ENCODE measurements at regions not wholly inside any gene's neighbourhood (a gene's known extent, or its start where the extent isn't known, plus 50 kb on each side); places are given as distances from the start of the nearest gene placed in this dataset.

GRCh38 chr6:23964865-23965264 lies 161.2 kb upstream of the NRSN1 start:
- Mint-ChIP-seq H3K4me3 (ENCODE audit: low read depth) (no peak overlapping the region), H3K27me3 (peaks cover 3% of the 10 kb centered on the region), H3K36me3 (ENCODE audit: insufficient read depth) (no peaks in the 10 kb centered on the region), H3K4me1 (ENCODE audit: low read depth) (no peaks in the 10 kb centered on the region), H3K27ac (no peak overlapping the region), H3K9me3 (ENCODE audit: low read depth) (no peaks in the 10 kb centered on the region)
- no peak for DNase-seq (ENCODE audit: low spot score, unreplicated experiment)
- TF ChIP-seq CTCF (IDR thresholded peaks at IDR 0.05; ENCODE audit: unreplicated experiment) = no peak

- no peak for DNase-seq (ENCODE audit: low spot score, unreplicated experiment)
- no peaks in the 10 kb centered on the region for H3K36me3 Mint-ChIP-seq (ENCODE audit: insufficient read depth)
- TF ChIP-seq CTCF (IDR thresholded peaks at IDR 0.05; ENCODE audit: unreplicated experiment) = no peak
- H3K4me1 Mint-ChIP-seq (ENCODE audit: low read depth) = no peaks in the 10 kb centered on the region
- no peaks in the 10 kb centered on the region for H3K9me3 Mint-ChIP-seq (ENCODE audit: low read depth)
- no peak overlapping the region for H3K27ac Mint-ChIP-seq
- H3K4me3 Mint-ChIP-seq (ENCODE audit: low read depth) = no peak overlapping the region
- H3K27me3 Mint-ChIP-seq = no peaks in the 10 kb centered on the region
These were observed 156.7 kb upstream of the NRSN1 start for GRCh38 chr6:23969344-23969743.

GRCh38 chr6:23977706-23978105 lies 148.3 kb upstream of the NRSN1 start:
- Mint-ChIP-seq H3K27ac (no peak overlapping the region), H3K36me3 (ENCODE audit: insufficient read depth) (no peaks in the 10 kb centered on the region), H3K4me1 (ENCODE audit: low read depth) (peaks cover 1% of the 10 kb centered on the region), H3K27me3 (no peaks in the 10 kb centered on the region), H3K9me3 (ENCODE audit: low read depth) (no peaks in the 10 kb centered on the region), H3K4me3 (ENCODE audit: low read depth) (no peak overlapping the region)
- TF ChIP-seq CTCF (IDR thresholded peaks at IDR 0.05; ENCODE audit: unreplicated experiment) = no peak
- DNase-seq (ENCODE audit: low spot score, unreplicated experiment) = no peak

- Mint-ChIP-seq H3K27me3 (no peaks in the 10 kb centered on the region), H3K27ac (no peak overlapping the region), H3K9me3 (ENCODE audit: low read depth) (no peaks in the 10 kb centered on the region), H3K4me3 (ENCODE audit: low read depth) (no peak overlapping the region), H3K4me1 (ENCODE audit: low read depth) (peaks cover 3% of the 10 kb centered on the region), H3K36me3 (ENCODE audit: insufficient read depth) (no peaks in the 10 kb centered on the region)
- no peak for DNase-seq (ENCODE audit: low spot score, unreplicated experiment)
- TF ChIP-seq CTCF (IDR thresholded peaks at IDR 0.05; ENCODE audit: unreplicated experiment) = no peak
These were observed 145.1 kb upstream of the NRSN1 start for GRCh38 chr6:23980965-23981364.

GRCh38 chr6:23981923-23982322 lies 144.1 kb upstream of the NRSN1 start:
- TF ChIP-seq CTCF (IDR thresholded peaks at IDR 0.05; ENCODE audit: unreplicated experiment) = no peak
- H3K36me3 Mint-ChIP-seq (ENCODE audit: insufficient read depth) = no peaks in the 10 kb centered on the region
- no peaks in the 10 kb centered on the region for H3K27me3 Mint-ChIP-seq
- H3K27ac Mint-ChIP-seq = no peak overlapping the region
- no peak for DNase-seq (ENCODE audit: low spot score, unreplicated experiment)
- peaks cover 3% of the 10 kb centered on the region for H3K4me1 Mint-ChIP-seq (ENCODE audit: low read depth)
- H3K4me3 Mint-ChIP-seq (ENCODE audit: low read depth) = no peak overlapping the region
- no peaks in the 10 kb centered on the region for H3K9me3 Mint-ChIP-seq (ENCODE audit: low read depth)

All from progenitor cell of endocrine pancreas (in vitro differentiated cells).